SW480 (cell line): ENCODE measurements at regions not wholly inside any gene's neighbourhood (a gene's known extent, or its start where the extent isn't known, plus 50 kb on each side); places are given as distances from the start of the nearest gene placed in this dataset.
"Not testable (repeated sequence)": the region's sequence is repeated elsewhere in the genome, so short reads cannot be mapped to it uniquely, and the experiment has no call there.

ENCODE experiments used
- DNase-seq: peaks from one replicate; pipeline ENCODE4 v3.0.0-alpha.2; 2016; ENCODE audit warnings: low spot score

- no peak for DNase-seq
Observed at GRCh38 chr4:167838686-167839085, 253.7 kb upstream of the ANXA10 start.

- DNase-seq = no peak
Observed at GRCh38 chr4:167842487-167842886, 249.8 kb upstream of the ANXA10 start.

DNA sequence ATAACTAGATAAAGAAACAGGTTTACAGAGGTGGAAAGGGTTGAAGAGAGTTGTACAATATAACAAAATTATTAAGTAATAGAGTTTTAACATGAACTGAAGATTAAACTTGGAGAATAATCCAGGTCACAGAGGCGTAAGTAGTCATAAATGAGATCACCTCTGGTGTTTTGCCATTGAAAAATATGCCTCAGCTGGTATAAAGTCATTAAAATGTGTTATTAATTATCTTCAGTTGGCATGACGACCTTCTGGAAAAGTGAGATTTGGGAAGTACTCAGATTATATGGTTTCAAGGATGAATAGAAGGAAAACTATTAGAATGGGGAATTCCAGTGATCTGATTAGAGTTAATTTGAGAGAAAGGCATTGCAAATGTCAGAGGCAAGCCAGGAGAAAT lies 237.5 kb upstream of the ANXA10 start:
- DNase-seq = no peak

DNA sequence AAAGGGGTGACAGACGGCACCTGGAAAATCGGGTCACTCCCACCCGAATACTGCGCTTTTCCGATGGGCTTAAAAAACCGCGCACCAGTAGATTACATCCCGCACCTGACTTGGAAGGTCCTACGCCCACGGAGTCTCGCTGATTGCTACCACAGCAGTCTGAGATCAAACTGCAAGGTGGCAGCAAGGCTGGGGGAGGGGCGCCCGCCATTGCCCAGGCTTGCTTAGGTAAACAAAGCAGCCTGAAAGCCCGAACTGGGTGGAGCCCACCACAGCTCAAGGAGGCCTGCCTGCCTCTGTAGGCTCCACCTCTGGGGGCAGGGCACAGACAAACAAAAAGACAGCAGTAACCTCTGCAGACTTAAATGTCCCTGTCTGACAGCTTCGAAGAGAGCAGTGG lies 234.2 kb upstream of the ANXA10 start:
- not testable (repeated sequence) for DNase-seq

DNA sequence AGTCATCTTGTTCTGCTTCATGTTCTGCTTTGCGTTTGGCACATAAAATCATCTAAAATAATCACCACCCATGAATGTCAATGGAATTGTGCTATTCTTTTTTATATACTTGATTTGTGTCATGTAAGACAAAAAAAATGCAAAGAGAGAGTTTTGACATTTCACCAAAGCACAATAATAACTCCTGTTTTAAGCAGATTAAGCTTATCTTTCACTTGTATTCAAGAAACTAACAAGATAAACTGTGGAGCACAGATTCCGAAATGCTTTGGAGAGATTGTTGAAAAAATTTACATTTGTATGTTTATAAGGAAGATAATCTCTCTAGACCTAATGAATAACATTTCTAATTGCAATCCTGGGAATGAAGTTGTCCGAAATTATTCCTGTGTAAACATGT lies 225.1 kb upstream of the ANXA10 start:
- DNase-seq = no peak

DNA sequence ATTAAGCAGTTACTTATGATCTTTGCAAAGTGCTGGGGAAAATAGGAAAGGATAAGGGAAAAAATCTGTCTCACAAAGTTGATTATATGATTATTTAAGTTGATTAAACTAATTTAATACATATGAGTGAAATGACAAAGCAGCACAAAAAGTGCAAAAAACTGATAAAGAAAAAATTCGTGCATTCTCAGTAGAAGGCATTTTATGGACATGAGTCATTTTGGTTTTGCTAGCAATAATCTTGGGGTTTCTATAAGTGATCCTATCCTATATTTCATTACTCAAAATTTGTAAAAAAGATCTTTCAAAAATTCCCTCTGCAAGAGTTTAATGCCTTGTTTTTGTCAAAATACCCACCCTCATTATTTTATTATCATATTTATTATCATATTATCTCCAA lies 224.2 kb upstream of the ANXA10 start:
- no peak for DNase-seq

- DNase-seq = no peak
Observed at GRCh38 chr4:167873496-167873895, 218.8 kb upstream of the ANXA10 start.

DNA sequence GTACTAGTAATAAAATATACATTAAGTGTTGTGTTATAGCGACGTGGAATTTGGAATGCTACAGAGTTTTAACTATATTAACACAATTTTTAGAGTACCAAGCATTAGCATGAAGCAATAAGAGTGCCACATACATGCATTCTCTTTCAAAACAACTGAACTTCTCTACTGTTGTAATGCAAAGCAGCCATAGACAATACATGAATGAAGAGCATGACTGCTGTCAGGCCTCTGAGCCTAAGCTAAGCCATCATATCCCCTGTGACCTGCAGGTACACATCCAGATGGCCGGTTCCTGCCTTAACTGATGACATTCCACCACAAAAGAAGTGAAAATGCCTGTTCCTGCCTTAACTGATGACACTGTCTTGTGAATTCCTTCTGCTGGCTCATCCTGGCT lies 216.2 kb upstream of the ANXA10 start:
- DNase-seq = not testable (repeated sequence)

- DNase-seq = not testable (repeated sequence)
Observed at GRCh38 chr4:167877826-167878225, 214.5 kb upstream of the ANXA10 start.

- no peak for DNase-seq
Observed at GRCh38 chr4:167883266-167883665, 209.1 kb upstream of the ANXA10 start.

GRCh38 chr4:167885071-167885470 lies 207.3 kb upstream of the ANXA10 start:
- no peak for DNase-seq

- DNase-seq = no peak
Observed at GRCh38 chr4:167885872-167886271, 206.5 kb upstream of the ANXA10 start.

DNA sequence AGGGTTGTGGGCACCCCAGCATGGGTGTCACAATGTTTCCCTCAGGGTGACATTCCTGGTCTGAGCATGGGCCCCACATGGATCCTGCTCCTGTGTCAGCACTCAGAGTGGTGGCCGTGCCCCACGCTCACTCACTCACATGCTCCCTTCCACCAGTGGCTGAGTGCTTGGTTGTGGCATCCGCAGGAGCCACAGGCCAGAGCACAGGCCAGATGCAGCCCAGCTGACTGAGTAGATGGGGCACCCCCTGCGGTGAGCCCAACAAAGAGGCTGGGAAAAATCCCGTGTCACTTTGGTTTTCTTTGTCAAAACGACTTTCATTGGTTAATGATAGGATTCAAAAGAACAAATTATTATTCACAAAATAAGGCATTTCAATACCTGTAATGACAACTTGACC lies 204.6 kb upstream of the ANXA10 start:
- no peak for DNase-seq

- DNase-seq = no peak
Observed at GRCh38 chr4:167890226-167890625, 202.1 kb upstream of the ANXA10 start.

- no peak for DNase-seq
Observed at GRCh38 chr4:167893531-167893930, 198.8 kb upstream of the ANXA10 start.

DNA sequence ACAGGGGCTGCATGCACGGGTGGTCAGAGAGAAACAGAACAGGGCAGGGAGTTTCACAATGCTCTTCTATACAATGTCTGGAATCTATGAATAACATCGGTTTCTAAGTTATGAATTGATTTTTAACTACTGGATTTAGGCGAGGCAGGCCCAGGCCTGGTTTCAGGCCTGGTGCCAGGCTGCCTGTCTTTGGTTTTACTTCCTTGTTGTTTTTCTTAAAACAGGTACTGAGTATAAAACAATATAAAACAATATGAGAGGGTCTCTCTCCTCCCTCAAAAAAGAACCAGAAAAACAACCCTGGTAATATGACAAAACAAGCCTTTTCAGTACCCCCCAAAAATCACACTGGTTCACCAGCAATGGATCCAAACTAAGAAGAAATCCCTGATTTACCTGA lies 196.1 kb upstream of the ANXA10 start:
- not testable (repeated sequence) for DNase-seq

GRCh38 chr4:167897116-167897515 lies 195.2 kb upstream of the ANXA10 start:
- peak; percentile 20 for DNase-seq

DNA sequence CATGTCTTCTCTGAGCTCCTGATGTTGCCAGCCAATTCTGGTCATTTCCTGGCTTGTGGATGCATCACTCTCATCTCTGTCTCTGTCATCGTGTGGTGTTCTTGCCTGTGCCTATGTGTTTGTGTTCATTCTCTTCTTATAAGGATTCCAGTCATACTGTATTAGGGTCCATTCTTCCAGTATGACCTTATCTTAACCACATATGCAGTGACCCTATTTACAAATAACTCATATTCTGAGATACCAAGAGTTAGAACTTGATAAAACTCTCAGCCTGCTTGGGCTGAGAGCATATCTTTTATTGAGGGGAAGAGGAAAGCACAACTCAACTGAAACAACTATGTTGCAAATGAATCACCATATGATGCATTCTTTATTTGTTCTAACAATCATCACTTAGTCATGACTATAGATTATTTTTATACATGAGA lies 189.0 kb upstream of the ANXA10 start:
- DNase-seq = no peak

- DNase-seq = no peak
Observed at GRCh38 chr4:167906851-167907250, 185.5 kb upstream of the ANXA10 start.

GRCh38 chr4:167908816-167909215 lies 183.5 kb upstream of the ANXA10 start:
- DNase-seq = no peak

GRCh38 chr4:167912535-167912934 lies 179.8 kb upstream of the ANXA10 start:
- not testable (repeated sequence) for DNase-seq

GRCh38 chr4:167918077-167918476 lies 174.3 kb upstream of the ANXA10 start:
- DNase-seq = no peak

DNA sequence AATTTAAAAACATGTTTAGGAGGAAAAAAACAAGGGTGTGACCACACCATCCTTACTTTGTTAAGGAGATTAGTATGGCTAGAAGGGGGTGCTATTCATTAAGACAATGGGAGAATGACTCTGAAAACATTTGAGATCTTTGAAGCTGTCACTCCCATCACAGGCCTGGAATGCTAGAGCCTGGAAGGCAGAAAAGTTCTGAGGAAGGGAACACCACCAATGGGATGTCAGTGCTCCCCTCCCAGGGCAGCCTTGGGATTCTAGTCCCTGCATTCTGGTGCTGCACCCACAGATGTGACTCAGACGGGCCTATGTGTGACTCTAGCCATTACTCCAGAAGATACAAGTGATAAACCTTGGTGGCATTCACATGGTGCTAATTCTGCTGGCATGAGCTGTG lies 162.2 kb upstream of the ANXA10 start:
- no peak for DNase-seq

DNA sequence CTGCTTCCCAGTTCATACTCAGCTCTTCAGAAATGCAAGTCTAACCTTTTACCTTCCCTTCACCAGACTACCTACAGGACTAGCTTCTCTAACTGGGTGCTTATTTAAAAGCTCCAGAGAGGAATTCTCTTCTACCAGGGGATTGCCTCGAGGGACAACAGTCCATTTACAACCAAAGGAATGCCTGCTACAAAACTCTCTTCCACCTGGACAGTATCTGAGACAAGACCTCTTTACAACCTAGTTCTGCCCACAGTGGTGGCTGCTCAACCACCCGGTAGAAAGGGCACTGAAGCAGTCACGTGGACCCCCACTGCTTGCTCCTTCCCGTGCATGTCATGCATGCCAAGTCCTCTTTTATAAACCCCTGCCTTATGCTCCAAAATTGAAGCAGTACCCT lies 158.1 kb upstream of the ANXA10 start:
- DNase-seq = no peak
